ENCODE measurements at regions not wholly inside any gene's neighbourhood (a gene's known extent, or its start where the extent isn't known, plus 50 kb on each side); places are given as distances from the start of the nearest gene placed in this dataset.

DNA sequence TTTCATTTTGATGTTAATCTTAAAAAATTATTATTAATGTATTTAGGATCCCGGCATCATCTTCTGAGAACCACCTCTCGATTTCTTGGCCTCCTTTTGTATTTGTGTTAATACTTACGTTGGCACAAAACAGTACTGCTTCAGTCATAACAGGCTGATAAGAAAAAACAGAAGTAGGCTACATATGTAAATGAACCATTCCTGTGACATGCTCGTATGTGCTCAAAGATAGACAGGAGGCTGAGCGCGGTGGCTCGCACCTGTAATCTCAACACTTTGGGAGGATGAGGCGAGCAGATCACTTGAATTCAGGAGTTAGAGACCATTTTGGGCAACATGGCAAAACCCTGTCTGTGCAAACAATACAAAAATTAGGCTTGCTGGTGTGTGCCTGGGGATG, 109.4 kb upstream of the H2AZ1 start:
- TF ChIP-seq EZH2 (IDR thresholded peaks at IDR 0.05; ENCODE audit: borderline replicate concordance, low read depth, low read length, poor library complexity, severe bottlenecking): no peak
- TF ChIP-seq, protein P1, sequence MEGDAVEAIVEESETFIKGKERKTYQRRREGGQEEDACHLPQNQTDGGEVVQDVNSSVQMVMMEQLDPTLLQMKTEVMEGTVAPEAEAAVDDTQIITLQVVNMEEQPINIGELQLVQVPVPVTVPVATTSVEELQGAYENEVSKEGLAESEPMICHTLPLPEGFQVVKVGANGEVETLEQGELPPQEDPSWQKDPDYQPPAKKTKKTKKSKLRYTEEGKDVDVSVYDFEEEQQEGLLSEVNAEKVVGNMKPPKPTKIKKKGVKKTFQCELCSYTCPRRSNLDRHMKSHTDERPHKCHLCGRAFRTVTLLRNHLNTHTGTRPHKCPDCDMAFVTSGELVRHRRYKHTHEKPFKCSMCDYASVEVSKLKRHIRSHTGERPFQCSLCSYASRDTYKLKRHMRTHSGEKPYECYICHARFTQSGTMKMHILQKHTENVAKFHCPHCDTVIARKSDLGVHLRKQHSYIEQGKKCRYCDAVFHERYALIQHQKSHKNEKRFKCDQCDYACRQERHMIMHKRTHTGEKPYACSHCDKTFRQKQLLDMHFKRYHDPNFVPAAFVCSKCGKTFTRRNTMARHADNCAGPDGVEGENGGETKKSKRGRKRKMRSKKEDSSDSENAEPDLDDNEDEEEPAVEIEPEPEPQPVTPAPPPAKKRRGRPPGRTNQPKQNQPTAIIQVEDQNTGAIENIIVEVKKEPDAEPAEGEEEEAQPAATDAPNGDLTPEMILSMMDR (conservative IDR thresholded peaks at IDR 0.05; ENCODE audit: low read depth, low read length): no peak
- intact Hi-C loops (cut with micrococcal nuclease; ENCODE audit: unreplicated experiment): no loop called here
- BruUV-seq (replicated peaks): no TSS peak
- Histone ChIP-seq H3K27ac (ENCODE audit: low read depth, low read length, poor library complexity, severe bottlenecking) (no peak overlapping the region), H3K27me3 (replicated peaks; ENCODE audit: insufficient read depth, low read depth, low read length, poor library complexity) (no peaks in the 10 kb centered on the region), H3K4me3 (ENCODE audit: low read depth, low read length, poor library complexity, severe bottlenecking) (no peak overlapping the region), H3K4me1 (ENCODE audit: insufficient read depth, low read length, poor library complexity, severe bottlenecking) (no peaks in the 10 kb centered on the region), H3K36me3 (ENCODE audit: insufficient read depth, low read length, poor library complexity, severe bottlenecking) (no peaks in the 10 kb centered on the region), H3K9me3 (ENCODE audit: low read depth, low read length, poor library complexity, severe bottlenecking) (no peaks in the 10 kb centered on the region)
- ChIA-PET CTCF (no interaction called here), POLR2A (ENCODE audit: low non-redundant PET) (no interaction called here)
- DNase-seq (ENCODE audit: low spot score): no peak

DNA sequence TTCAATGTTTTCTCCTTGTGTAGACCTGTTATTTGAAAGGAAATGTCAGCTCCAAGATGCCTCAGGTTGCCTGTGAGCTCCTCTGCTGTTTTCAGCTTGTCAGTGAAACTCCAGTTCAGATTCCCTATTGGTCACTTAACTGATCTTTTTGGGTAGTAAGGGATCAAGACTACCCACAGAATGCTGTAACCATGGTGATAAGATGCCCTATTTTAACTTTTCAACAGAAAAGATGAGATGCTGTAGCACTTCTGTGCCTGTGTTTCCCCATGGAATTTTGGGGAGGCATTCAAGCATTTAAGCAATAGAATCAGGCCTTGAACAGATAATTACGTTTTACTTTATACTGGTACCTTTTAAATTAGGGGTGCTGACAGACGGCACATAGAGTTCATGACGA, 106.6 kb upstream of the H2AZ1 start:
- intact Hi-C loops (cut with micrococcal nuclease; ENCODE audit: unreplicated experiment): no loop called here
- no peak overlapping the region for H3K4me3 ChIP-seq (ENCODE audit: low read depth, low read length, poor library complexity, severe bottlenecking)
- CTCF ChIA-PET: no interaction called here
- no TSS peak for BruUV-seq (replicated peaks)
- POLR2A ChIA-PET (ENCODE audit: low non-redundant PET): no interaction called here
- H3K4me1 ChIP-seq (ENCODE audit: insufficient read depth, low read length, poor library complexity, severe bottlenecking): no peaks in the 10 kb centered on the region
- DNase-seq (ENCODE audit: low spot score): no peak
- no peaks in the 10 kb centered on the region for H3K9me3 ChIP-seq (ENCODE audit: low read depth, low read length, poor library complexity, severe bottlenecking)
- H3K27me3 ChIP-seq (replicated peaks; ENCODE audit: insufficient read depth, low read depth, low read length, poor library complexity): no peaks in the 10 kb centered on the region
- H3K36me3 ChIP-seq (ENCODE audit: insufficient read depth, low read length, poor library complexity, severe bottlenecking): no peaks in the 10 kb centered on the region
- TF ChIP-seq, protein P1 (conservative IDR thresholded peaks at IDR 0.05; ENCODE audit: low read depth, low read length): no peak
- no peak for TF ChIP-seq EZH2 (IDR thresholded peaks at IDR 0.05; ENCODE audit: borderline replicate concordance, low read depth, low read length, poor library complexity, severe bottlenecking)
- no peak overlapping the region for H3K27ac ChIP-seq (ENCODE audit: low read depth, low read length, poor library complexity, severe bottlenecking)

DNA sequence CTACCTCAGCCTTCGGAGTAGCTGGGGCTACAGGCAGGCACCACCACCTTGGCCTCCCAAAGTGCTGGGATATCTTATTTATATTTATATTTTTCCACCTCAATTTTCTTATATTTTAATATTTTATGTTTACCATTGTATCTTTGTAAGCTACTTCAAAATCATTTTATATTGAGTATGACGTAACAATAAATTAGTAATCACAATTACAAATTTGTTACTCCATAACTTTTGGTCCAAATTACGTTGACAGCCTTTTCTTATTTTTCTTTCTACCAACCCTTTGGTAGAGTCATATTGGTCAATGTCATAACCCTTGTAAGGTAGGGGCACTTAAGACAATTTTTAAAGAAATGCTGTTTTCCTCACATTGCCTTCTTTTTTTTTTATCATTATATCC, 104.0 kb upstream of the H2AZ1 start:
- DNase-seq (ENCODE audit: low spot score): no peak
- no TSS peak for BruUV-seq (replicated peaks)
- no peak for TF ChIP-seq EZH2 (IDR thresholded peaks at IDR 0.05; ENCODE audit: borderline replicate concordance, low read depth, low read length, poor library complexity, severe bottlenecking)
- TF ChIP-seq, protein P1 (conservative IDR thresholded peaks at IDR 0.05; ENCODE audit: low read depth, low read length): no peak
- H3K4me3 ChIP-seq (ENCODE audit: low read depth, low read length, poor library complexity, severe bottlenecking): no peak overlapping the region
- intact Hi-C loops (cut with micrococcal nuclease; ENCODE audit: unreplicated experiment): no loop called here
- H3K9me3 ChIP-seq (ENCODE audit: low read depth, low read length, poor library complexity, severe bottlenecking): no peaks in the 10 kb centered on the region
- no peaks in the 10 kb centered on the region for H3K4me1 ChIP-seq (ENCODE audit: insufficient read depth, low read length, poor library complexity, severe bottlenecking)
- no peaks in the 10 kb centered on the region for H3K36me3 ChIP-seq (ENCODE audit: insufficient read depth, low read length, poor library complexity, severe bottlenecking)
- no peak overlapping the region for H3K27ac ChIP-seq (ENCODE audit: low read depth, low read length, poor library complexity, severe bottlenecking)
- ChIA-PET CTCF (no interaction called here), POLR2A (ENCODE audit: low non-redundant PET) (no interaction called here)
- H3K27me3 ChIP-seq (replicated peaks; ENCODE audit: insufficient read depth, low read depth, low read length, poor library complexity): no peaks in the 10 kb centered on the region

Data from A673 (cell line).